Head of caudate nucleus (tissue), 42 donors: ENCODE measurements at regions not wholly inside any gene's neighbourhood (a gene's known extent, or its start where the extent isn't known, plus 50 kb on each side); places are given as distances from the start of the nearest gene placed in this dataset.
A peak's percentile ranks its signal among the peaks of the same experiment; 100 is the strongest.
"Not testable (repeated sequence)": the region's sequence is repeated elsewhere in the genome, so short reads cannot be mapped to it uniquely, and the experiment has no call there.

Experiments
- DNase-seq, 42 donors: peaks; one replicate each; pipeline versions ENCODE4 v3.0.0 to v3.0.0-alpha.2; 2020 to 2021; ENCODE audit warnings: mixed read lengths in 7 of 42
- intact Hi-C: fragments of 100-400 bp; cut with DNase I; formaldehyde crosslinking; loops from one replicate; pipeline ENCODE4 v1.15.0; 2022

DNA sequence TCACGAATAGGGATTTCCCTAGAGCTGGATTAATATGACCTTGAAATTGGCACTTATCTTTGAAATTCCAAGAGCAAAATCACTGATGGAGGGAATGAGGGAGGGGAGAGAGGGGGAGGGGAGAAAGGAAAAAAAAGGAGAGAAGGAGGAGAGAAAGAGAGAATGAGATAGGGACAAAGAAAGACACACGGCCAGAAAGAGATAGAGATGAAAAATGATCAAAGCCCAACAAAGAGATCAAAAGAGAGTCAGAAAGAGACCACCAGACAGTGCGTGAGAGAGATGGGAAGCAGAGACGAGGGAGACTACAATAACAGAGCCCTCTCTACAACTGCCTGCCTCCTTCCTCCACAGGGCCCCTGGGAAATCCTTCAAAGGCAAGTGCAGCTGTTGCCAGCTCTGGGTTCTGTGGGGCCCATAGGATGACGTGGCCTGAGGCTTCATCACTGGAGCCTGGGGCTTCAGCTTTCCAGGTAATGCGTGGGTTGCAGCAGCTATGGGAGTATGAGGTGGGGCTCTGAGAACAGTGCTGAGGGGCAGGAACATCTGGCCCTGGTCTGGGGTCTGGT is 58.3 kb upstream of the SHB start:
- no peak for DNase-seq
- intact Hi-C loops: no loop called here

DNA sequence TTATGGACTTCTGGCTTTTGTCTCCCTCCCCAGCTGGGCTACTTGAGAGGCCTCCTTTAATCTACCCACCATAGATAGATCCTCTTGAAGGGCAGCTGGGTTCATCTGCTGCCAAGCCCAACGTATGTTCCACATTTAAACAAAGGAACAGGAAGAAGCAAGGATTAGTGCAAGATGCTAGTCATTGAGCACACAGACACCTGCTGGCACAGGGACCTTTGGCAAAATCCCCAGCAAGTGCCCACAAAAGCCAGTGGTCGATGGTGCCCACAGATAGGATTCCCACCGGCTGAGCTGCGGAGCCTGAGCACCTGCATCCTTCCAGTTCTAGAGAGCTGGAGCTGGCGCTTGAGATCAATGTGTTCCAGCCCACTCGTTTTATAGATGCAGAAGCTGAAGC is 57.7 kb upstream of the SHB start:
- intact Hi-C loops: no loop called here
- DNase-seq: no peak

DNA sequence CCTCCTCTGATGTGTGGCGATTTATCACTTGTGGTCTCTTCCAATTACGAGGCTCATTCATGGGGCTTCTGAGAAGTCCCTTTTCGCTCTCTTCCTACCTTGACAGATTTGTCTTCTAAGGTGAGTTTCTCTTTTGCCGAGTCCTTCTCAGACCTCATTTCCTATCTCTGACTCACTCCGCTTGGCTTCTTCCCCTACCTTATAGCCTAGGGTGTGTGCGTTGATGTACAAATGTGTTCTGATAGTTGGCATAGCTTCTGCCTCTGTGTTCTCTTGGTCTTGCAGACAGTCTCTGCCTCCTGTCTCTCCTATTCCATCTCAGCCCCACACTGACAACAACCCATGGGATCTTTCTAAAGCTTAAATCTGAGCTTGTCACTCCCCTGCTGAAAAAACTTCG is 56.9 kb upstream of the SHB start:
- intact Hi-C loops: no loop called here
- no peak for DNase-seq

DNA sequence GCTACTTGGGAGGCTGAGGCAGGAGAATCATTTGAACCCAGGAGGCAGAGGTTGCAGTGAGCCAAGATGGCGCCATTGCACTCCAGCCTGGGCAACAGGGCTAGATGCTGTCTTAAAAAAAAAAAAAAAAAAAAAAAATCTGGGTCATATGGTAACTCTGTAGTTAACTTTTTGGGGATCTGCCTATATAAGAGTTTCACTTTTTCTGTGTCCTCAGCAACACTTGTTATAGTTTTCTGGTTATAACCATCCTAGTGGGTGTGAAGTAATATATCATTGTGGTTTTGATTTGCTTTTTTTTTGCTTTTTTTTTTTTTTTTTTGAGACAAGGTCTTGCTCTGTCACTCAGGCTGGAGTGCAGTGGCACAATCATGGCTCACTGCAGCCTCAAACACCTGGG is 54.3 kb upstream of the SHB start:
- DNase-seq, intact Hi-C loops: not testable (repeated sequence)

DNA sequence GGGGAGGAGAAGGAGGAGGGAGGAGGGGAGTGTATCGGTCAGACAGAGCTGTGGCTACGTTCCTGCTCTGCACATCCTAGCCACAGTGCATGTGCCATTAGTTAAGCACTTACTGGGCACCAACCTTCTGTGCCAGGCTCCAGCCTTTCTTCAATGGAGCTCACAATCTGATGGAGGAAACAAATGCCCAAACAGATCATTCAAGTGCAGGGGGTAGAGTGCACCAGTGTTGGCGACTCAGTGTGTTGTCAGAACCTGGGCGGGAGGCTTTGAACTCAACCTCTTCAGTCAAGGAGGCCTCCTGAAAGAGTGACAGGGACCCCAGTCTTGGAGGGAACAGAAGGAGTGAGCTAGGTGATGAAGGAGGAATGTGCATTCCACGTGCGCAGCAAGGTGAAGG is 51.9 kb upstream of the SHB start:
- DNase-seq: peak in 1 of 42 donors; percentile 0
- intact Hi-C loops: no loop called here

DNA sequence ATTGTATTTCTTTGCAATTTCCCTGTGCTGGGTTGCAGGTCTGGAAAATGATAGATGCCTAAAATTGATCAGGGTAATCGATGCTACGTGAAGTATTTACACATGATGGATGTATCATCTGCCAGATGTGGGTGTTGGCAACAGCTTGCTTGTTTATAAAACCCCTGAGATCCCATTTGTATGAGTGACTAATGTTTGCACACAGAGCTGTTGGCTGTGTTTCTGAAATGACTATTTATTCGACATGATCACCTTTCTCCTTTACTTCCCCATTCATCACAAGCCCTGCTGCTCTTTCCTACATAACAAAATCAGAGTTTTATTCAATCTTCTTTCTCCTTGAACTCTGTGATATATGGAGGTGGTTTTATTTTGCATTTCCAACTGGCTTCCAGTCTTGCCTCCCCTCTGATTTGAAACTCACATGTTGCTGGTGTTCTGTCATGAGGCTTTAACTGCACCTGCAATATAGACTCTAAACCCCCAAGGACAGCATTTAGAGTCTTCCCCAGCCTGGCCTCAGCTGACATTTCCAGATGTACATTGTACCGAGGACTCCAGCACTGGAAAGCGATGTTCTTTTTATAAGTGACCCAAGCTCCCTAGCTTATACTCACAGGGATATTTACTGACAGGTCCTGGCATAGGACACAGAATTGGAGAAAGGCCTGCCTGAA is 50.7 kb upstream of the SHB start:
- DNase-seq: peak in 2 of 42 donors; percentile 4 to 20
- intact Hi-C loops: no loop called here

DNA sequence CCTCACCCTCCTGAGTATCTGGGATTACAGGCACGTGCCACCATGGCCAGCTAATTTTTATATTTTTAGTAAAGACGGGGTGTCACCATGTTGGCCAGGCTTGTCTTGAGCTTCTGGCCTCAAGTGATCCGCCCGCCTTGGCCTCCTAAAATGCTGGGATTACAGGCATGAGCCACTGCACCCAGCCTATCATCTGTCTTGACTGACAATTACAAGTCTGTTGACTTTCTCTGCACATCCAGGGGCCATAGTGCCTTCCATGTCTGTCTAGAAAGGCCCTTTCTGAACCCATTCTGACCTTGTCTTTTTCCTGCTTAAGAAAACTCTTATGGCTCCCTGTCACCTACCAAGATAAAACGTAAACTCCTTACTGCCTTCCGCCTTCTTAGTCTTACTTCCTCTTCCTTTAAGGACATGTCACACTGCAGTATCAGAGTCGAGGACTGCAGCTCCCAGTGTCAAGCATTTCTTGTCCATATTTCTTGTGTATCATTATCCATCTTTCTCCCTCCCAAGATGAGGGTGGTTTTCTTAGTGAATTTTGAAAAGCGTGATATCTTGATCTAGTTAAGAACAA is 49.9 kb upstream of the SHB start:
- intact Hi-C loops: no loop called here

More for the DNA sequence above, 49.9 kb upstream of the SHB start:
- DNase-seq: peak in 2 of 42 donors; percentile 11 to 13
